ENCODE measurements at regions not wholly inside any gene's neighbourhood (a gene's known extent, or its start where the extent isn't known, plus 50 kb on each side); places are given as distances from the start of the nearest gene placed in this dataset.

DNA sequence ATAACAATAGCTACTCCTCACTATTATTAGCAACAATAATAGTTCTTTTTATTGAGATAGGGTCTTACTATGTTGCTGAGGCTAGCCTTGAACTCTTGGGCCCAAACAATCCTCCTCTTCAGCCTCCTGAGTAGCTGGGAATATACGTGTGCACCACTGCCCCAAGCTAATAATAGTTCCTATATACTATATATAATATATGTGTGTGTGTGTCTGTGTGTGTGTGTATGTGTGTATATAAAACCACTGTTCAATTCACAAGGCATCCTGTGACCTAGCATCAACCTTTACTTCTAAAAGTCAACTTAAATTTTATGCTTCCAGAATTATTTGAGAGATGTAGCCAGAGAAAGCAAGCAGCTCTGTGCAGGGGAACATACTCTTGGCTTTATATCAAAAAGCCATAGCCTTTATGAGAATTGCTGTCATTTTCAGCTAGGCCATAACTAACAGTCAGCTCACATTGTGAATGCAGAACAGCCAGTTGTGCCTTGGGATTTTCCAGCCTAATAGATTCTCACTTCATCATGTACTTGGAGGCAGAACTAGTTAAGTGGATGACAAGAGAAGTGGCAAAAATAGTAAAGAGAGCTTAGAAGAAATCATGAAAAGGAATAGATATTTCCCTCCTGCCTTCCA lies 665.5 kb downstream of the NYAP2 start:
- H3K9ac ChIP-seq (ENCODE audit: low read depth in 2 of 2, low read length in 2 of 2): no peak overlapping the region
- no peak overlapping the region for H3K4me3 ChIP-seq
- no peaks in the 10 kb centered on the region for H3K27me3 ChIP-seq
- DNase-seq: no peak
- no peaks in the 10 kb centered on the region for H3K36me3 ChIP-seq
- TF ChIP-seq, protein P1, sequence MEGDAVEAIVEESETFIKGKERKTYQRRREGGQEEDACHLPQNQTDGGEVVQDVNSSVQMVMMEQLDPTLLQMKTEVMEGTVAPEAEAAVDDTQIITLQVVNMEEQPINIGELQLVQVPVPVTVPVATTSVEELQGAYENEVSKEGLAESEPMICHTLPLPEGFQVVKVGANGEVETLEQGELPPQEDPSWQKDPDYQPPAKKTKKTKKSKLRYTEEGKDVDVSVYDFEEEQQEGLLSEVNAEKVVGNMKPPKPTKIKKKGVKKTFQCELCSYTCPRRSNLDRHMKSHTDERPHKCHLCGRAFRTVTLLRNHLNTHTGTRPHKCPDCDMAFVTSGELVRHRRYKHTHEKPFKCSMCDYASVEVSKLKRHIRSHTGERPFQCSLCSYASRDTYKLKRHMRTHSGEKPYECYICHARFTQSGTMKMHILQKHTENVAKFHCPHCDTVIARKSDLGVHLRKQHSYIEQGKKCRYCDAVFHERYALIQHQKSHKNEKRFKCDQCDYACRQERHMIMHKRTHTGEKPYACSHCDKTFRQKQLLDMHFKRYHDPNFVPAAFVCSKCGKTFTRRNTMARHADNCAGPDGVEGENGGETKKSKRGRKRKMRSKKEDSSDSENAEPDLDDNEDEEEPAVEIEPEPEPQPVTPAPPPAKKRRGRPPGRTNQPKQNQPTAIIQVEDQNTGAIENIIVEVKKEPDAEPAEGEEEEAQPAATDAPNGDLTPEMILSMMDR (IDR thresholded peaks at IDR 0.05): no peak
- H3K9me3 ChIP-seq: no peaks in the 10 kb centered on the region
- no peaks in the 10 kb centered on the region for H3K4me1 ChIP-seq
- intact Hi-C loops (cut with DNase I): no loop called here
- no peak overlapping the region for H3K27ac ChIP-seq

DNA sequence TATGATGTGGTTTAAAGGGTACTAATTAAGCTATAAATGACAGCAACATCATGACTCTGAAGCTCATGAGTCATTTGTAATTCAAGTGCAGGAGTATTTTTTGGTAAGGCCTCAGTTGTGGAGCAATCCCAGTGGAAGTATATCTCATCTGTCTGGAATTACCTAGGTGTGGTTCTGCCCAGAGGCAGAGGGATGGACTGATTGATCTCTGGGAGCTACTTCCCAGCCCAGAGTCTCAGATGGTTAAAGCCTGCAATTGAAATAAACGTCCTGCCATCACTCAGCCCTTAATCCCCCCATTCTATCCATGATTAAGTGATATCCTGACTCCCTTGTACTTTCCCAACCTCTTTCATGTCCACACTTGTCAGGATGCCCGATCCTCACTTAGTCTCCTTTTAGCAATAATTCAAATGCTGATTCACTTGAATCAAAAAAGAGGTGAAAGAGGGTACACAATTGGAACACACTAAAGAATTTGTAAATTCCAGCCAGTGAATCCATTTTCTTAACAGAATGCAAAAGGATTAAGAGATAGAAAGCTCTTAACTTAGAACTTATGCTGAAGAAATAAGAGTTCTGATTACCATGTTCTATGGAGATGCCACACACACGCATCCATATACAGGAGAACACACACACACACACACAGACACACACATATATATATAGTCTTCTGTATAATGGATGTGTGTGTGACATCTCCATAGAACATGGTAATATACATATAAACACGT lies 664.4 kb downstream of the NYAP2 start:
- Histone ChIP-seq H3K36me3 (no peaks in the 10 kb centered on the region), H3K9ac (ENCODE audit: low read depth in 2 of 2, low read length in 2 of 2) (no peak overlapping the region), H3K4me3 (no peak overlapping the region), H3K9me3 (no peaks in the 10 kb centered on the region), H3K27me3 (no peaks in the 10 kb centered on the region), H3K27ac (no peak overlapping the region), H3K4me1 (no peaks in the 10 kb centered on the region)
- no peak for DNase-seq
- TF ChIP-seq, protein P1 (IDR thresholded peaks at IDR 0.05): no peak
- intact Hi-C loops (cut with DNase I): no loop called here

DNA sequence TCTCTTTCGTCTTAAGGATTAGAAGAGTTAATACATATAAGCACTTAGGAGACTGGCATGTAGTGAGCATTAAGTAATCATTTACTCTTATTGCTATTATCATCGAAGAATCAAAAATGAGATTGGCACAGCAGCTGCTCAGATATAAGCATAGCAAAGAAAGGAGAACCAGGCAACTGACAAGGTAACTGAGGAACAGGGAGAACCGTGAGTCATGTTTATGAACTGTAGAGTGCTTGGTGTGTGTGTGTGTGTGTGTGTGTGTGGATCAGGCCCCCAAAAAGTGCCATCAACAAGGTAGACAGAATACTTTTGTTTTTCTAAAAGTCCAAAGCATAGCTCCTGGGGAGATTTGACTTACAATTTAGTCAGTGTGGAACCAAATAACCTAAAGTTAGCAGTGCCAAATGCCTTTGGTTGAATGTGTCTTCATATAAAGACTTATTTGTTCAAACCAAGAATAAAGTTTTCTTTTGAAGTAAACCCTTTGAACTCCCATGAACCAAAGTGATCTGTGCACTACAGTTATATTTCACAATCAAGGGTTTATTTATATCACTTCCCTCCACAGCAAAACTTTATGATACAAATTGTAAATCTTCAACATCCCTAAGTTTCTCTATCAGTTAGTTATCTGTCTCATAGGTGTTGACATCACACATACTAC lies 660.6 kb downstream of the NYAP2 start:
- H3K36me3 ChIP-seq: no peaks in the 10 kb centered on the region
- H3K4me3 ChIP-seq: no peak overlapping the region
- no peaks in the 10 kb centered on the region for H3K27me3 ChIP-seq
- intact Hi-C loops (cut with DNase I): no loop called here
- H3K27ac ChIP-seq: no peak overlapping the region
- no peaks in the 10 kb centered on the region for H3K4me1 ChIP-seq
- TF ChIP-seq, protein P1 (IDR thresholded peaks at IDR 0.05): no peak
- no peak for DNase-seq
- H3K9me3 ChIP-seq: no peaks in the 10 kb centered on the region
- no peak overlapping the region for H3K9ac ChIP-seq (ENCODE audit: low read depth in 2 of 2, low read length in 2 of 2)

DNA sequence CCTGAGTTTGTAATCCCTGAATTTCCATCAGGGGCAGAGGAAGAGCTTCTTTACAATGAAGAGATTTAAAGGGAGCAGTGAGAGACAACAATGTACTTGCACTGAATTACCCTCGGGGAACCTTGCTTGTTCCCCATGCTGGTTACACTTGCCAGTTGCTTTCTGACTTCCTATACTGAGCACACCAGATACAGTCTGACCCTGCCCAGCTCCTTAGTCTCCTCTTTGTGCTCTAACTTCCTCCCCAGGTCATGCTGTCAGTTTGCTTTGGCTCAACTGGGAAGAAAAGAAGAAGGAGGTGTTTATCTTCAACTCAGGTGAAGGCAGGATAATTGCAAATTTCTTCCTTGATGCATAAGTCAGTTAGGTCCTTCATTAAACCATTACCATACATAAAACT lies 658.4 kb downstream of the NYAP2 start:
- H3K27me3 ChIP-seq: no peaks in the 10 kb centered on the region
- TF ChIP-seq, protein P1 (IDR thresholded peaks at IDR 0.05): no peak
- no peak for DNase-seq
- intact Hi-C loops (cut with DNase I): no loop called here
- H3K4me3 ChIP-seq: no peak overlapping the region
- no peak overlapping the region for H3K9ac ChIP-seq (ENCODE audit: low read depth in 2 of 2, low read length in 2 of 2)
- no peaks in the 10 kb centered on the region for H3K4me1 ChIP-seq
- H3K27ac ChIP-seq: no peak overlapping the region
- H3K36me3 ChIP-seq: no peaks in the 10 kb centered on the region
- no peaks in the 10 kb centered on the region for H3K9me3 ChIP-seq

DNA sequence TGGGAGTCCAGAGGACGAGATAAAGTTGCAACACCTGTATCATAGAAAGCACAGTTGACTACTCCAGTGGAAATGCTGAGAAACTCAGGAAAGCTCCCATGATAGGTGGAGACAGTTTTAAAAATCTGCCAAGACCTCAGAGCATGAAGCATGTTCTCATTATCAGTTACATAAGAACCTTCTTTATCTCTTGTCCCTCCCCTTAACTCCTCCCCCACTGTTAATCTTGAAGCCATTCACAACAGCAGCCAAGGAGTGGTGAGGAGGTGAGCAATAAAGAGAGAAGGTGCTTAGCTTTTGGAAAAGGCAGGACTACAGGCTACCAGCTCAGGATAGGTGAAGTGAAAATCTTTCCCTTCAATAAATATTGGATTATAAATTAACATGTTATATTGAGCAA lies 657.9 kb downstream of the NYAP2 start:
- Histone ChIP-seq H3K9ac (ENCODE audit: low read depth in 2 of 2, low read length in 2 of 2) (no peak overlapping the region), H3K9me3 (no peaks in the 10 kb centered on the region), H3K27ac (no peak overlapping the region), H3K36me3 (no peaks in the 10 kb centered on the region), H3K4me1 (no peaks in the 10 kb centered on the region), H3K4me3 (no peak overlapping the region), H3K27me3 (no peaks in the 10 kb centered on the region)
- intact Hi-C loops (cut with DNase I): no loop called here
- TF ChIP-seq, protein P1 (IDR thresholded peaks at IDR 0.05): no peak
- no peak for DNase-seq
